K562 (cell line): ENCODE measurements at regions not wholly inside any gene's neighbourhood (a gene's known extent, or its start where the extent isn't known, plus 50 kb on each side); places are given as distances from the start of the nearest gene placed in this dataset.

Experiments
- ATAC-seq: fragments of 200-7000 bp; cut with Tn5 transposase; 3 replicates; pipeline ENCODE4 v1.9.1; 2020; ENCODE audit warnings: moderate library complexity
- BruUV-seq: library from RNA; stranded (reverse); fragments of 400-500 nt; replicated peaks from 2 replicates; lab custom pipeline; 2021; lab: Mats Ljungman, UMichigan
- CTCF ChIA-PET: fragments of 300-600 bp; formaldehyde crosslinking; extraction: SDS; loops from one replicate; lab custom pipeline; 2021; ENCODE audit warnings: low intra/inter-chr PET ratio; lab: Yijun Ruan, JAX
- POLR2A ChIA-PET: fragments of 300-600, 350-650 bp; sonication (Branson Sonifier 250); formaldehyde crosslinking; extraction: SDS; loops from one replicate; lab custom pipeline; 2021; ENCODE audit warnings: antibody characterized with exemption, inconsistent platforms; lab: Yijun Ruan, JAX
- DNase-seq, 4 experiments: peaks; one replicate each; pipeline versions ENCODE4 v3.0.0 to v3.0.0-alpha.2; 2011 to 2018; ENCODE audit warnings: low spot score in 3 of 4, mixed read lengths in 3 of 4; ENCODE audit errors: extremely low read depth in 1 of 4
- FAIRE-seq: peaks from 2 replicates; lab custom pipeline; 2011; peaks lifted over from hg19 to GRCh38; lab: Jason Lieb, UNC
- H2AFZ ChIP-seq: 2 replicates; pipeline ENCODE4 v1.6.0; 2011; ENCODE audit warnings: low read depth, low read length, control low read depth, inconsistent platforms
- H3K27ac ChIP-seq: fragments of 200-600 bp; 3 replicates; pipeline ENCODE4 v1.8.0; 2011; ENCODE audit warnings: low read depth, mild to moderate bottlenecking, control low read depth, inconsistent platforms, low read length, moderate library complexity, mixed read lengths; ENCODE audit errors: extremely low read depth
- H3K27me3 ChIP-seq, 2 experiments: fragments of 300-600 bp in 1 of 2; 2 replicates in 1 of 2; 3 replicates in 1 of 2; pipeline versions ENCODE4 v1.6.0 to v1.8.0; 2011; ENCODE audit warnings: inconsistent platforms in 2 of 2, low read length in 2 of 2, mild to moderate bottlenecking in 1 of 2, mixed read lengths in 1 of 2, moderate library complexity in 1 of 2; ENCODE audit not compliant: control insufficient read depth in 2 of 2, insufficient read depth in 2 of 2
- H3K36me3 ChIP-seq: fragments of 300-600 bp; 3 replicates; pipeline ENCODE4 v1.8.0; 2011; ENCODE audit warnings: mild to moderate bottlenecking, low read length, inconsistent platforms; ENCODE audit not compliant: control insufficient read depth, insufficient read depth
- H3K4me1 ChIP-seq, 2 experiments: fragments of 200-600 bp in 1 of 2; replicated peaks in 1 of 2; 2 replicates in 1 of 2; 3 replicates in 1 of 2; pipeline versions ENCODE4 v1.5.1 to v1.8.0; 2011; ENCODE audit warnings: inconsistent platforms in 2 of 2, low read length in 2 of 2, mild to moderate bottlenecking in 1 of 2, mixed read lengths in 1 of 2, moderate library complexity in 1 of 2; ENCODE audit not compliant: control insufficient read depth in 2 of 2, insufficient read depth in 2 of 2
- H3K4me2 ChIP-seq: 2 replicates; pipeline ENCODE4 v1.6.1; 2011; ENCODE audit warnings: low read length, control low read depth, inconsistent platforms, mixed read lengths; ENCODE audit not compliant: insufficient read depth
- H3K4me3 ChIP-seq: fragments of 200-600 bp; sonication (generic), shearing (Covaris generic); 2 replicates; pipeline ENCODE4 v1.5.1; 2016; ENCODE audit warnings: control low read depth, inconsistent platforms
- H3K79me2 ChIP-seq: fragments of 200-600 bp; 3 replicates; pipeline ENCODE4 v1.8.0; 2011; ENCODE audit warnings: low read length, inconsistent platforms; ENCODE audit not compliant: control insufficient read depth, insufficient read depth
- H3K9ac ChIP-seq, 2 experiments: 2 replicates each; pipeline versions ENCODE4 v1.6.0 to v1.6.1; 2011; ENCODE audit warnings: low read depth in 2 of 2, low read length in 2 of 2, control low read depth in 1 of 2, inconsistent platforms in 1 of 2, mild to moderate bottlenecking in 1 of 2, mixed read lengths in 1 of 2; ENCODE audit not compliant: insufficient read depth in 1 of 2
- H3K9me1 ChIP-seq: one replicate; pipeline ENCODE4 v1.6.0; 2011; ENCODE audit warnings: inconsistent platforms, mild to moderate bottlenecking, low read length, moderate library complexity; ENCODE audit not compliant: control insufficient read depth, insufficient read depth
- H3K9me3 ChIP-seq: replicated peaks from 2 replicates; pipeline ENCODE4 v1.5.1; 2011; ENCODE audit warnings: low read depth, low read length, inconsistent platforms; ENCODE audit not compliant: control insufficient read depth, insufficient read depth
- H4K20me1 ChIP-seq: replicated peaks from 2 replicates; pipeline ENCODE4 v1.6.1; 2011; ENCODE audit warnings: low read length, inconsistent platforms, mixed read lengths; ENCODE audit not compliant: control insufficient read depth, insufficient read depth
- ARID3A ChIP-seq: IDR thresholded peaks from 2 replicates; pipeline ENCODE4 v1.6.1; 2012; ENCODE audit warnings: low read depth, low read length, improper control_type of control experiment, borderline replicate concordance
- BACH1 ChIP-seq: fragments of 200-800 bp; sonication (Bioruptor generic); IDR thresholded peaks from 2 replicates; pipeline ENCODE4 v1.6.1; 2016; ENCODE audit warnings: missing genetic modification characterization, missing compliant biosample characterization
- FOXK1 ChIP-seq: sonication (generic); formaldehyde crosslinking; IDR thresholded peaks from 2 replicates; pipeline ENCODE4 v1.8.0; 2022; ENCODE audit warnings: missing genetic modification reagents, mild to moderate bottlenecking, borderline replicate concordance
- FOXM1 ChIP-seq, 2 experiments: fragments of 450-650 bp in 1 of 2; sonication (generic) in 1 of 2; formaldehyde crosslinking in 1 of 2; IDR thresholded peaks; 2 replicates each; pipeline versions ENCODE4 v1.6.1 to v1.9.0; 2017 to 2022; ENCODE audit warnings: low read depth in 2 of 2, mild to moderate bottlenecking in 2 of 2, missing genetic modification reagents in 1 of 2, moderate library complexity in 1 of 2
- FOXO4 ChIP-seq: fragments of 450-650 bp; formaldehyde crosslinking; IDR thresholded peaks from 2 replicates; pipeline ENCODE4 v1.4.0; 2020; ENCODE audit warnings: mild to moderate bottlenecking, moderate library complexity
- ILF3 ChIP-seq: fragments of 450-650 bp; IDR thresholded peaks from 2 replicates; pipeline ENCODE4 v1.6.1; 2018; ENCODE audit warnings: antibody characterized with exemption, mild to moderate bottlenecking, moderate library complexity, borderline replicate concordance
- MITF ChIP-seq: IDR thresholded peaks from 2 replicates; pipeline ENCODE4 v1.6.1; 2014; ENCODE audit warnings: antibody characterized with exemption
- MTF1 ChIP-seq: fragments of 250-450 bp; sonication (Bioruptor Pico); IDR thresholded peaks from 2 replicates; pipeline ENCODE4 v1.9.0; 2021; ENCODE audit warnings: moderate library complexity, mild to moderate bottlenecking, inconsistent platforms, borderline replicate concordance
- PCBP1 ChIP-seq: fragments of 200-400 bp; formaldehyde crosslinking; IDR thresholded peaks from 2 replicates; pipeline ENCODE4 v1.6.1; 2018; ENCODE audit warnings: mild to moderate bottlenecking, low read depth, low read length; ENCODE audit not compliant: poor library complexity, severe bottlenecking
- POLR2B ChIP-seq: fragments of 450-650 bp; IDR thresholded peaks from 2 replicates; pipeline ENCODE4 v1.6.1; 2018; ENCODE audit warnings: low read depth; ENCODE audit not compliant: partially characterized antibody
- RFX1 ChIP-seq: fragments of 450-650 bp; IDR thresholded peaks from 2 replicates; pipeline ENCODE4 v1.6.1; 2016; ENCODE audit warnings: mild to moderate bottlenecking, moderate library complexity
- RFX5 ChIP-seq: IDR thresholded peaks from 2 replicates; pipeline ENCODE4 v1.6.1; 2011; ENCODE audit warnings: low read depth, mild to moderate bottlenecking, improper control_type of control experiment, low read length
- TBP ChIP-seq: optimal IDR thresholded peaks from 2 replicates; pipeline ENCODE3; 2011; ENCODE audit warnings: low read depth, low read length, improper control_type of control experiment
- TCFL5 ChIP-seq: fragments of 250-450 bp; sonication (Bioruptor Pico); conservative IDR thresholded peaks from 2 replicates; pipeline ENCODE4 v1.6.1; 2021; ENCODE audit warnings: mild to moderate bottlenecking, moderate library complexity, matching md5 sums
- ZBTB17 ChIP-seq: fragments of 450-650 bp; formaldehyde crosslinking; IDR thresholded peaks from 2 replicates; pipeline ENCODE4 v1.4.0; 2020; ENCODE audit warnings: mild to moderate bottlenecking
- ZNF23 ChIP-seq: fragments of 250-450 bp; sonication (Bioruptor Pico); IDR thresholded peaks from 2 replicates; pipeline ENCODE4 v1.4.0; 2020; ENCODE audit warnings: mild to moderate bottlenecking
- ZNF740 ChIP-seq, 3 experiments: fragments of 200-800 bp in 1 of 3; sonication (Bioruptor generic) in 1 of 3; sonication (generic) in 1 of 3; formaldehyde crosslinking in 1 of 3; IDR thresholded peaks; 2 replicates each; pipeline versions ENCODE4 v1.6.1 to v1.8.0; 2016 to 2022; ENCODE audit warnings: mild to moderate bottlenecking in 2 of 3, missing compliant biosample characterization in 2 of 3, missing genetic modification characterization in 2 of 3, missing genetic modification reagents in 1 of 3
- WGBS: fragments of 100-300 bp; shearing (Covaris generic); methylation state at CpG from one replicate; pipeline ENCODE4 v1.1.6; 2016; ENCODE audit warnings: low coverage, mixed read lengths; ENCODE audit not compliant: insufficient coverage; ENCODE audit errors: missing lambda C conversion rate; 5-methylcytosine and 5-hydroxymethylcytosine counted together
- in situ Hi-C: fragments of 300-500 bp; cut with MboI; formaldehyde crosslinking; loops from 4 replicates; pipeline ENCODE4 v1.15.0; 2018; ENCODE audit warnings: inconsistent platforms, mixed read lengths
- intact Hi-C: fragments of 100-400 bp; cut with micrococcal nuclease; formaldehyde crosslinking; loops from 2 replicates; pipeline ENCODE4 v1.14.2; 2022

- no peak for ATAC-seq
- in situ Hi-C loops, result no loop called here
- CTCF ChIA-PET, result no interaction called here
- Histone ChIP-seq H3K79me2 (no peaks in the 10 kb centered on the region), H3K4me2 (no peak overlapping the region), H3K9me3 (no peaks in the 10 kb centered on the region), H3K4me1 (no peaks in the 10 kb centered on the region), H3K27ac (no peak overlapping the region), H4K20me1 (no peaks in the 10 kb centered on the region), H3K4me3 (no peak overlapping the region), H3K27me3 (no peaks in the 10 kb centered on the region), H3K36me3 (no peaks in the 10 kb centered on the region), H3K9me1 (no peaks in the 10 kb centered on the region), H2AFZ (no peak overlapping the region), H3K9ac (no peak overlapping the region)
- FAIRE-seq, result no peak
- no peak for TF ChIP-seq FOXK1
- TF ChIP-seq POLR2B, result no peak
- TF ChIP-seq MTF1 (CRISPR knock-in tag), result no peak
- no peak for TF ChIP-seq ILF3
- no peak for TF ChIP-seq FOXO4
- TF ChIP-seq ZNF740 (CRISPR knock-in tag; IDR thresholded peaks at IDR 0.05), result no peak
- TF ChIP-seq ZNF740 (tag; IDR thresholded peaks at IDR 0.05), result no peak
- no peak for TF ChIP-seq TCFL5 (CRISPR knock-in tag)
- TF ChIP-seq ZNF23 (CRISPR knock-in tag), result no peak
- no peak for TF ChIP-seq RFX5
- TF ChIP-seq TBP, result no peak
- TF ChIP-seq FOXM1 (IDR thresholded peaks at IDR 0.05; ENCODE audit: low read depth), result no peak
- no peak for TF ChIP-seq FOXM1 (CRISPR knock-in tag; IDR thresholded peaks at IDR 0.05; ENCODE audit: low read depth)
- no peak for TF ChIP-seq ARID3A
- TF ChIP-seq PCBP1, result no peak
- no peak for TF ChIP-seq BACH1
- no peak for TF ChIP-seq MITF
- TF ChIP-seq RFX1, result no peak
- no peak for TF ChIP-seq ZBTB17
- DNase-seq, result no peak
- intact Hi-C loops, result no loop called here
- BruUV-seq, result no TSS peak
- POLR2A ChIA-PET, result no interaction called here
- 11% methylated on average over 3 of the region's 3 CpGs for WGBS
These were observed 252.1 kb downstream of the LURAP1L start for GRCh38 chr9:13026956-13027355.
